Fibroblast of the aortic adventitia (primary cell): ENCODE measurements at regions not wholly inside any gene's neighbourhood (a gene's known extent, or its start where the extent isn't known, plus 50 kb on each side); places are given as distances from the start of the nearest gene placed in this dataset.

ENCODE experiments used
- DNase-seq: peaks from one replicate; pipeline ENCODE4 v3.0.0-alpha.2; 2010; ENCODE audit warnings: low read depth
- H3K4me3 ChIP-seq: 2 replicates; pipeline ENCODE4 v1.5.1; 2011; ENCODE audit warnings: low read depth, mild to moderate bottlenecking, control low read depth, low read length, moderate library complexity
- TF ChIP-seq, protein P1 (sequence below): IDR thresholded peaks from 2 replicates; pipeline ENCODE4 v1.5.1; 2011; ENCODE audit warnings: mild to moderate bottlenecking, low read length, control low read depth, inconsistent platforms; ENCODE audit not compliant: insufficient read depth

DNA sequence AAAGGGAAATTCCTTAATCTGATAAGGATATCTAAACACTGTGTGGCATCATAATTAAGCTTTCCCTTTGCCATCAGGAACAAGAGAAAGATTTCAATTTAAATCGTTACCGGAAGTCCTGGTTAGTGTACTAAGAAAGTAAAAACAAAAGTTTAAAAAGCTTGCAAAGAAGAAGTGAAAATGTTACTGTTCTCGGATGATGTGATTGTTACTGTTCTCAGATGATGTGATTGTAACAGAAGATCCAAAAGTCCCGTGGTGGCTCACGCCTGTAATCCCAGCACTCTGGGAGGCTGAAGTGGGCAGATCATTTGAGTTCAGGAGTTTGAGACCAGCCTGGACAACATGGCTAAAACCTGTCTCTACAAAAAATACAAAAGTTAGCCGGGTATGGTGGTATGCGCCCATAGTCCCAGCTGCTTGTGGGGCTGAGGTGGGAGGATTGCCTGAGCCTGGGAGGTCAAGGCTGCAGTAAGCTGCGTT is 62.5 kb downstream of the RGS12 start:
- DNase-seq = no peak
- no peak overlapping the region for H3K4me3 ChIP-seq
- TF ChIP-seq, protein P1, sequence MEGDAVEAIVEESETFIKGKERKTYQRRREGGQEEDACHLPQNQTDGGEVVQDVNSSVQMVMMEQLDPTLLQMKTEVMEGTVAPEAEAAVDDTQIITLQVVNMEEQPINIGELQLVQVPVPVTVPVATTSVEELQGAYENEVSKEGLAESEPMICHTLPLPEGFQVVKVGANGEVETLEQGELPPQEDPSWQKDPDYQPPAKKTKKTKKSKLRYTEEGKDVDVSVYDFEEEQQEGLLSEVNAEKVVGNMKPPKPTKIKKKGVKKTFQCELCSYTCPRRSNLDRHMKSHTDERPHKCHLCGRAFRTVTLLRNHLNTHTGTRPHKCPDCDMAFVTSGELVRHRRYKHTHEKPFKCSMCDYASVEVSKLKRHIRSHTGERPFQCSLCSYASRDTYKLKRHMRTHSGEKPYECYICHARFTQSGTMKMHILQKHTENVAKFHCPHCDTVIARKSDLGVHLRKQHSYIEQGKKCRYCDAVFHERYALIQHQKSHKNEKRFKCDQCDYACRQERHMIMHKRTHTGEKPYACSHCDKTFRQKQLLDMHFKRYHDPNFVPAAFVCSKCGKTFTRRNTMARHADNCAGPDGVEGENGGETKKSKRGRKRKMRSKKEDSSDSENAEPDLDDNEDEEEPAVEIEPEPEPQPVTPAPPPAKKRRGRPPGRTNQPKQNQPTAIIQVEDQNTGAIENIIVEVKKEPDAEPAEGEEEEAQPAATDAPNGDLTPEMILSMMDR = no peak

DNA sequence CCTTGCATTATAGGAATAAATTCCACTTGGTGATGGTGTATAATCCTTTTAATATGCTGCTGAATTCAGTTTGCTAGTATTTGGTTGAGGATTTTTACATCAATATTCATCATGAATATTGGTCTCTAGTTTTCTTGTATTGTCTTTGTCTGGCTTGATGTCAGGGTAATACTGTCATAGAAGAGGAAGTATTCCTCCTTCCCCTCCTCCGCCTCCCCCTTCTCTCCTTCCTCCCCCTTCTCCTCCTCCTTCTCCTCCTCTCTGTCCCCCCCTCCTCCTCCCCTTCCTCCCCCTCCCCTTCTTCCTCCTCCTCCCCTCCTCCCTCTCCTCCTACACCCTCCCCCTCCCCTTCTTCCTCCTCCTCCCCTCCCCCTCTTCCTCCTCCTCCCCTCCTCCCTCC is 65.8 kb downstream of the RGS12 start:
- TF ChIP-seq, protein P1 = no peak
- no peak for DNase-seq
- H3K4me3 ChIP-seq = no peak overlapping the region

DNA sequence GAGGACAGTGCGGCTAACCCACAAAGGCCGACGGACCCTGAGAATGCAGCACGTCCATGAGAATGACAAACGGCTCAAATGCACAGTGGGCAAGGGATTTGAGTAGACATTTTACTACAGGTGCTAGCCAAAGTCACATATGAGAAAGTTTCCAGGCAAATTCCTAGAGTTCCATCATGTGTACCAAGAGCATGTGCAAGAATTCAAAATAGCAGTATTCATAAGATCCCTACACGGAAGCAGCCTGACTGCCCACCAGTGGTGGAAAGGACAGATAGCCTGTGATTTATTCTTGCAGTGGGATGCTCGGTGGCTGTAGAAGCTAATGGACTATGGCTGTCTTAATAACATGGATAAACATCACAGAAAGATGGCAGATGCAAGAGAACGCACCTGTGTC is 68.0 kb downstream of the RGS12 start:
- H3K4me3 ChIP-seq = no peak overlapping the region
- no peak for DNase-seq
- TF ChIP-seq, protein P1 = no peak

DNA sequence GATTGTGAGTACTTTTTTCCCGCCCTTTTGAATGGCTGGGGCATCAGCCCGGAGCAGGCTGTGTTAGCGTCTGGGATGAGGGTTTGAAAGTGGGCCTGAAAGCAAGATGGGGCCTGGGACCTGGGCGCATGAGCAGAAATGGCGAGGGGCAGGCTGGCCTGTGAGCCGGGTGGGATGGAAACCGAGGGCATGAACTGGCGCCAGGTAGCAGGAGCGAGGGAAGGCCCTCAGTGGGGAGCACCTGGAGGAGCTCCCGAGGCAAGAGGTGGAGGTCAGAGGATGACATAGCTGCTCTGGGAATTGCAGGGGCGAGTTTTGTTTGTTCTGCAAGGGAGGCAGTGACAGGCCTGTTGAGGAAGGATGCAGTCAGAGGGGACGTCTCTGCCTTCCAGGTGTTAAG is 68.6 kb downstream of the RGS12 start:
- TF ChIP-seq, protein P1 = no peak
- no peak overlapping the region for H3K4me3 ChIP-seq
- no peak for DNase-seq

DNA sequence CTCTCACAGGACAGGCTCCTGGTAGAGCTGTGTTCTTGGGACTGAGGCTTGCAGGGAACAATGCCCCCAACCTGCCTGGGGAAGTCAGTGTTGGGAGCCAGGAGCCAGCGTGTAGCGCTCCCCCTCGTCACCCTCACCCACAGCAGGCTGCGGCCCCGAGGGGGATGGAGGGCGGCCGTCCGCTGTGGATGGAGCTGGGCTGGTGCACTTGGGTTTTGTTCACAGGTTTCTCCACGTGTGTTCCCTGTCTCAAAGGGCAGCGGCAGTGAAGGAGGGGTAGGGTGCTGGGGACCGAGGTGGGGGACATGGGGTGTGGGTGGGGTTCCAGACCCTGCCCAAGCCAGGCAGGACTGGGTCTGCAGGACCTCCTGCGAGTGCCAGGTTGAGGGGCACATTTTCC is 69.1 kb downstream of the RGS12 start:
- no peak overlapping the region for H3K4me3 ChIP-seq
- DNase-seq = no peak
- TF ChIP-seq, protein P1 = no peak

DNA sequence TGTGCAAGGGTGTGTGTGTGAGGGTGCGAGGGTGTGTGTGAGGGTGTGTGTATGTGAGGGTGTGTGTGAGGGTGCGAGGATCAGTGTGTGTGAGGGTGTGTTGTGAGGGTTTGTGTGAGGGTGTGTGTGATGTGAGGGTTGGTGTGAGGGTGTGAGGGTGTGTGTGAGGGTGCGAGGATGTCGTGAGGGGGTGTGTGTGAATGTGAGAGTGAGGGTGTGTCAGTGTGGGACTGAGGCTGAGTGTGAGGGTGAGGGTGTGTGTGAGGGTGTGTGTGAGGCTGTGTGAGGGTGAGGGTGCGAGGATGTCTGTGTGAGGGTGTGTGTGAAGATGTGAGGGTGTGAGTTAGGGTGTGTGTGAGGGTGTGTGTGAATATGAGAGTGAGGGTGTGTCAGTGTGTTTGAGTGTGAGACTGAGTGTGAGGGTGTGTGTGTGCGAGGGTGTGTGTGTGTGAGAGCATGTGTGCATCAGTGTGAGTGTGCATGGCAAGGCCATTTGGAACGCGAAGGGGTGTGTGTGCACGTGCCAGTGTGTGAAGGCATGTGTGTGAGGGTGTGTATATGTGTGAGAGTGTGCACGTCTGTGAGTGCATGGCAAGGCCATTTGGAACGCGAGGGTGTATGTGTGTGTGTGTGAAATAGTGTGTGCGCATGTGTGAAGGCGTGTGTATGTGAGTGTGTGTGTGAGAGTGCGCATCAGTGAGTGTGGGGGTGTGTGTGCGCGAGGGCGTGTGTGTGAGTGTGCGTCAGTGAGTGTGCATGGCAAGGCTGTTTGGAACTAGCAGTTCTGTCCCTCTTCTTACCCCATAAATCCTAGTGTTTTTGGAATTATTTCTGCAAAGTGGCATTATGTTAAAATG is 69.8 kb downstream of the RGS12 start:
- TF ChIP-seq, protein P1 = no peak
- DNase-seq = no peak
- H3K4me3 ChIP-seq = no peak overlapping the region
